ENCODE measurements at regions not wholly inside any gene's neighbourhood (a gene's known extent, or its start where the extent isn't known, plus 50 kb on each side); places are given as distances from the start of the nearest gene placed in this dataset.

DNA sequence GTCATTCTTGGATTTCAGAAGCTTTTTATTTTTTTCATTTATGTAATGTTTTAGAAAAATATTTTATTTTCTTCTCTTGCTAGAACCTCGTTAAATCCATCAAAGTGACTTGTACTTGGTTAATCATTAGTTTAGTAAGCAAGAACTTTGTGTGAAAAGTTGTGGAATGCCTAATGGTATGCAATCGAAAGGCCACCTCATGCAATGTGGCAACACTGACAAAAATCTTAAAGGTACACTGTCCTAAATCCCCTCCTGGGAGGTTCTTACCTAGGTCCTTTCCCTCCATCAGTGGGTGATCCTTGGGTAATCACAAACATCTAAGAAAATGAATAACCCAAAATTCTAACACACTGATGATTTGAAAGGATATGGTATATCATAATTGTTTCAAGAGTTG is 304.2 kb downstream of the DNAH5 start:
- Mint-ChIP-seq H3K4me3 (no peak overlapping the region), H3K36me3 (no peaks in the 10 kb centered on the region), H3K27ac (no peak overlapping the region), H3K9me3 (peaks cover 0 to 12% (median 2%) of the 10 kb centered on the region in 5 donors), H3K4me1 (no peaks in the 10 kb centered on the region), H3K27me3 (no peaks in the 10 kb centered on the region)
- no peak overlapping the region for H3K27ac ChIP-seq (ENCODE audit: low read depth, low read length)
- H3K36me3 ChIP-seq (ENCODE audit: insufficient read depth, low read length): no peaks in the 10 kb centered on the region
- H3K9me3 ChIP-seq (ENCODE audit: low read length): no peaks in the 10 kb centered on the region
- DNase-seq: no peak
- ChIA-PET CTCF (no interaction called here), POLR2A (no interaction called here)
- H3K4me1 ChIP-seq (ENCODE audit: insufficient read depth, low read length): no peaks in the 10 kb centered on the region
- H3K27me3 ChIP-seq (ENCODE audit: insufficient read depth, low read length, poor library complexity, severe bottlenecking): no peaks in the 10 kb centered on the region
- H3K4me3 ChIP-seq (ENCODE audit: low read length): no peak overlapping the region

GRCh38 chr5:13632676-13633075 is 311.8 kb downstream of the DNAH5 start:
- Mint-ChIP-seq H3K27ac (peak overlapping the region in 1 of 8 donors; percentile 70), H3K4me3 (no peak overlapping the region), H3K4me1 (no peaks in the 10 kb centered on the region), H3K9me3 (peaks cover 0 to 13% (median 5%) of the 10 kb centered on the region in 5 donors), H3K36me3 (no peaks in the 10 kb centered on the region), H3K27me3 (no peaks in the 10 kb centered on the region)
- Histone ChIP-seq H3K27me3 (ENCODE audit: insufficient read depth, low read length, poor library complexity, severe bottlenecking) (no peaks in the 10 kb centered on the region), H3K4me1 (ENCODE audit: insufficient read depth, low read length) (no peaks in the 10 kb centered on the region), H3K9me3 (ENCODE audit: low read length) (no peaks in the 10 kb centered on the region), H3K27ac (ENCODE audit: low read depth, low read length) (no peak overlapping the region), H3K4me3 (ENCODE audit: low read length) (no peak overlapping the region), H3K36me3 (ENCODE audit: insufficient read depth, low read length) (no peaks in the 10 kb centered on the region)
- no peak for DNase-seq
- CTCF ChIA-PET: no interaction called here
- POLR2A ChIA-PET: no interaction called here

- no peak overlapping the region for H3K27ac Mint-ChIP-seq
- H3K4me3 ChIP-seq (ENCODE audit: low read length): no peak overlapping the region
- DNase-seq: no peak
- CTCF ChIA-PET: no interaction called here
- POLR2A ChIA-PET: no interaction called here
- H3K27ac ChIP-seq (ENCODE audit: low read depth, low read length): no peak overlapping the region
- H3K4me1 Mint-ChIP-seq: no peaks in the 10 kb centered on the region
- H3K27me3 Mint-ChIP-seq: no peaks in the 10 kb centered on the region
- H3K27me3 ChIP-seq (ENCODE audit: insufficient read depth, low read length, poor library complexity, severe bottlenecking): no peaks in the 10 kb centered on the region
- no peaks in the 10 kb centered on the region for H3K36me3 ChIP-seq (ENCODE audit: insufficient read depth, low read length)
- no peak overlapping the region for H3K4me3 Mint-ChIP-seq
- no peaks in the 10 kb centered on the region for H3K4me1 ChIP-seq (ENCODE audit: insufficient read depth, low read length)
- H3K36me3 Mint-ChIP-seq: peaks cover 0 to 1% (median 0%) of the 10 kb centered on the region in 3 donors
- H3K9me3 Mint-ChIP-seq: peaks cover 2 to 15% (median 8%) of the 10 kb centered on the region in 5 donors
- no peaks in the 10 kb centered on the region for H3K9me3 ChIP-seq (ENCODE audit: low read length)
Measured at GRCh38 chr5:13629218-13629617, 315.3 kb downstream of the DNAH5 start.

DNA sequence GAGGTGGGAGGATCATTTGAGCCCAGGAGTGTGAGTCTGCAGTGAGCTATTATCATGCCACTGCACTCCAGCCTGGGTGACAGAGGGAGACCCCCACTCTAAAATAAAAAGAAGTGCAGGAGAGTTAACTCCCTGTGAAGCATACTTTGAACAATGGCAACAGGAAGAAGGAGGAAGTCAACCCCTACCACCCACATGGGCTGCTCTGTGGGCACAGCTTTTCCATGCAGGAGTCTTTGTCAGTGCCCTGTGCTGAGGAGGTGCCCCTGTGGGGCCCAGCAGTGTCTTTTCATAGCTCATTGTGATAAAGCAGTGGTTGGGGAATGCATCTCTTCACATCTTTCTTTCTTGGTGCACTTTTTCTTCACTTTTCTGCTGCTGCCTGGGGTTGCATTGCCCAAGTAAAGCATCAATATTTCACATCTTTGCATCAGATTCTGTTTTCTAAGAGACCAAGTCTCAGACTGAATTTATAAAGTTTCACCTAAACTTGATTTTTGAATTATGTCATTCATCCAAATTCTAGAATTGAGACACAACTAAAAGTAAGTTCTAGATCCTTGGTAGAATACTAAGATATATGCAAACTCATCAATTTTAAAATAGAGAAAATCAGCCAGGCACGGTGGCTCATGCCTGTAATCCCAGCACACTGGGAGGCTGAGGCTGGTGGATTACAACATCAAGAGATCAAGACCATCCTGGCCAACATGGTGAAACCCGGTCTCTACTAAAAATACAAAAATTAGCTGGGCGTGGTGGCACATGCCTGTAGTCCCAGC is 316.6 kb downstream of the DNAH5 start:
- Mint-ChIP-seq H3K4me1 (no peaks in the 10 kb centered on the region), H3K27me3 (no peaks in the 10 kb centered on the region), H3K36me3 (peaks cover 0 to 1% (median 0%) of the 10 kb centered on the region in 3 donors), H3K4me3 (no peak overlapping the region), H3K27ac (no peak overlapping the region), H3K9me3 (peaks cover 2 to 14% (median 8%) of the 10 kb centered on the region in 5 donors)
- ChIA-PET CTCF (no interaction called here), POLR2A (no interaction called here)
- Histone ChIP-seq H3K27ac (ENCODE audit: low read depth, low read length) (no peak overlapping the region), H3K9me3 (ENCODE audit: low read length) (no peaks in the 10 kb centered on the region), H3K27me3 (ENCODE audit: insufficient read depth, low read length, poor library complexity, severe bottlenecking) (no peaks in the 10 kb centered on the region), H3K36me3 (ENCODE audit: insufficient read depth, low read length) (no peaks in the 10 kb centered on the region), H3K4me1 (ENCODE audit: insufficient read depth, low read length) (no peaks in the 10 kb centered on the region), H3K4me3 (ENCODE audit: low read length) (no peak overlapping the region)
- DNase-seq: no peak

GRCh38 chr5:13625616-13626198 is 318.8 kb downstream of the DNAH5 start:
- Histone ChIP-seq H3K27me3 (ENCODE audit: insufficient read depth, low read length, poor library complexity, severe bottlenecking) (no peaks in the 10 kb centered on the region), H3K9me3 (ENCODE audit: low read length) (no peaks in the 10 kb centered on the region), H3K4me3 (ENCODE audit: low read length) (no peak overlapping the region), H3K27ac (ENCODE audit: low read depth, low read length) (no peak overlapping the region), H3K36me3 (ENCODE audit: insufficient read depth, low read length) (no peaks in the 10 kb centered on the region), H3K4me1 (ENCODE audit: insufficient read depth, low read length) (no peaks in the 10 kb centered on the region)
- Mint-ChIP-seq H3K27me3 (no peaks in the 10 kb centered on the region), H3K4me3 (no peak overlapping the region), H3K9me3 (peaks cover 2 to 18% (median 12%) of the 10 kb centered on the region in 5 donors), H3K36me3 (peaks cover 0 to 1% (median 0%) of the 10 kb centered on the region in 3 donors), H3K27ac (no peak overlapping the region), H3K4me1 (no peaks in the 10 kb centered on the region)
- CTCF ChIA-PET: no interaction called here
- DNase-seq: no peak
- POLR2A ChIA-PET: no interaction called here

DNA sequence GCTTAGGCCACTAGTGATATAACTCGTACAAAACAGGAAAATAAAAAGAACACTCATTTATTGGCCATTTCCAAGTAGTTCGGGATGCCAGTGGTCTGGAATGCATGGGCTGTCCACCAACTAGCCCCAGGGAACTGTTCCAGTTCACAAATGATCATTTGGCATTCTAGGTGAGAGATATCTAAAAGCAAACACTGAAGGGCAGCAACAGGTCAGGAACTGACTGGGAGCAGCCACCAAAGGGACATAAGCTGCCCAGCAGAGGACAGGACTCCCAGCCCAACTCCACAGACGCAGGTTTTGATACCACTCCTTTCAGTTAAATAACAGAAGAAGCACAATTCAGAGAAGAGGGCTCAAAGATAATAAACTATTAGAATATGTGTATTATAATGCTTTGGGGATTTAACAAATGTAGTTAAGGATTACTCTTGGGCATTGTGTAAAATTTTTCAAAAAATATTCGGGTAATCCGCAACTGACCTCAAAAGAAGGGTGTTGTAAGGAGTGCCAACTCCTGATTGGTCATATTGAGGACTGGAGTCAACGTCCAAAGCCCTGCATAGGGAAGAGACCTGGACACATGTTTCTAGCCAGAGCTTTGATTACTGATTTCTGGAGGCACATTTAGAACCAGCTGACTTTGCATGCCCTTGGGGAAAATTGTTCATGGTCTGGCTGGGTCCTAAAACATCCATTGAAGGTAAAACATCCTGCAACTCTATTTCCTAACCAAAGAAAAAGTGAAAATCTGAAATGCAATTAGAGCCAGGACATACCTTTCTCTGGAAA is 320.0 kb downstream of the DNAH5 start:
- H3K4me1 ChIP-seq (ENCODE audit: insufficient read depth, low read length): no peaks in the 10 kb centered on the region
- Mint-ChIP-seq H3K4me1 (no peaks in the 10 kb centered on the region), H3K4me3 (no peak overlapping the region), H3K9me3 (peaks cover 2 to 15% (median 12%) of the 10 kb centered on the region in 5 donors), H3K36me3 (peaks cover 0 to 1% (median 0%) of the 10 kb centered on the region in 3 donors), H3K27me3 (no peaks in the 10 kb centered on the region), H3K27ac (no peak overlapping the region)
- CTCF ChIA-PET: no interaction called here
- H3K4me3 ChIP-seq (ENCODE audit: low read length): no peak overlapping the region
- no peak overlapping the region for H3K27ac ChIP-seq (ENCODE audit: low read depth, low read length)
- no peaks in the 10 kb centered on the region for H3K27me3 ChIP-seq (ENCODE audit: insufficient read depth, low read length, poor library complexity, severe bottlenecking)
- no peak for DNase-seq
- POLR2A ChIA-PET: no interaction called here
- no peaks in the 10 kb centered on the region for H3K9me3 ChIP-seq (ENCODE audit: low read length)
- no peaks in the 10 kb centered on the region for H3K36me3 ChIP-seq (ENCODE audit: insufficient read depth, low read length)

- Mint-ChIP-seq H3K27ac (no peak overlapping the region), H3K27me3 (no peaks in the 10 kb centered on the region), H3K4me1 (no peaks in the 10 kb centered on the region), H3K4me3 (no peak overlapping the region), H3K9me3 (peaks cover 2 to 28% (median 9%) of the 10 kb centered on the region in 5 donors), H3K36me3 (peaks cover 0 to 1% (median 0%) of the 10 kb centered on the region in 3 donors)
- Histone ChIP-seq H3K9me3 (ENCODE audit: low read length) (no peaks in the 10 kb centered on the region), H3K4me1 (ENCODE audit: insufficient read depth, low read length) (no peaks in the 10 kb centered on the region), H3K4me3 (ENCODE audit: low read length) (no peak overlapping the region), H3K27me3 (ENCODE audit: insufficient read depth, low read length, poor library complexity, severe bottlenecking) (no peaks in the 10 kb centered on the region), H3K27ac (ENCODE audit: low read depth, low read length) (no peak overlapping the region), H3K36me3 (ENCODE audit: insufficient read depth, low read length) (no peaks in the 10 kb centered on the region)
- peak in 1 of 5 donors; percentile 44 for DNase-seq
- CTCF ChIA-PET: no interaction called here
- POLR2A ChIA-PET: no interaction called here
Measured at GRCh38 chr5:13613621-13614020, 330.9 kb downstream of the DNAH5 start.

DNA sequence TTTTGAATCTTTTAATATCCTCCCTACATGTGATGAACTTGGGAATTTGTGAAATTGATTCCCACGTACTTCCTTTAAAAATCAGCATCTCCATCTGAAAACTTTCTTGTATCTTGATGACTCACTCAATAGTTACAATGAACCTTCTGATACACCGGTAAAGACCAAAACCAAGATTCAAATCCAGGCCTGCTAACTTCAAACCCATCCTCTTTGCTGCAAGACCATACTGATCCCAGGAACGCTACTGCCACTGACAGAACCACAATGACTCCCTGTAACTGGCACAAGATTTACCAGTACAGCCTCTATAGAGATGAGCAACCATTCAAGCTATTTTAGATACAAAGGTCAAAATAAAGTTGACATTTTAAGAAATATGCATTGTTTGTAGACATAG is 332.9 kb downstream of the DNAH5 start:
- no peaks in the 10 kb centered on the region for H3K27me3 ChIP-seq (ENCODE audit: insufficient read depth, low read length, poor library complexity, severe bottlenecking)
- Mint-ChIP-seq H3K4me3 (no peak overlapping the region), H3K27ac (no peak overlapping the region), H3K4me1 (no peaks in the 10 kb centered on the region), H3K27me3 (no peaks in the 10 kb centered on the region), H3K9me3 (peaks cover 2 to 21% (median 8%) of the 10 kb centered on the region in 5 donors), H3K36me3 (peaks cover 0 to 1% (median 0%) of the 10 kb centered on the region in 3 donors)
- no peaks in the 10 kb centered on the region for H3K36me3 ChIP-seq (ENCODE audit: insufficient read depth, low read length)
- H3K27ac ChIP-seq (ENCODE audit: low read depth, low read length): no peak overlapping the region
- DNase-seq: no peak
- no peaks in the 10 kb centered on the region for H3K4me1 ChIP-seq (ENCODE audit: insufficient read depth, low read length)
- no peak overlapping the region for H3K4me3 ChIP-seq (ENCODE audit: low read length)
- H3K9me3 ChIP-seq (ENCODE audit: low read length): no peaks in the 10 kb centered on the region
- ChIA-PET POLR2A (no interaction called here), CTCF (no interaction called here)
